Ishikawa (cell line): ENCODE measurements at regions not wholly inside any gene's neighbourhood (a gene's known extent, or its start where the extent isn't known, plus 50 kb on each side); places are given as distances from the start of the nearest gene placed in this dataset.

Experiments used
- CEBPB ChIP-seq: IDR thresholded peaks from 2 replicates; pipeline ENCODE4 v1.6.1; 2012
- CREB1 ChIP-seq: IDR thresholded peaks from 2 replicates; pipeline ENCODE4 v1.6.1; 2012; ENCODE audit warnings: low read depth
- EGR1 ChIP-seq: IDR thresholded peaks from 2 replicates; pipeline ENCODE4 v1.6.1; 2012
- EP300 ChIP-seq: IDR thresholded peaks from 2 replicates; pipeline ENCODE4 v1.6.1; 2012; ENCODE audit warnings: borderline replicate concordance
- FOXM1 ChIP-seq: IDR thresholded peaks from 2 replicates; pipeline ENCODE4 v1.6.1; 2012; ENCODE audit warnings: low read depth, borderline replicate concordance
- NFIC ChIP-seq: IDR thresholded peaks from 2 replicates; pipeline ENCODE4 v1.6.1; 2012
- RAD21 ChIP-seq: IDR thresholded peaks from 2 replicates; pipeline ENCODE4 v1.6.1; 2012; ENCODE audit warnings: low read depth
- TAF1 ChIP-seq: IDR thresholded peaks from 2 replicates; pipeline ENCODE4 v1.6.1; 2012; ENCODE audit warnings: low read depth, mild to moderate bottlenecking
- TCF12 ChIP-seq: IDR thresholded peaks from 2 replicates; pipeline ENCODE4 v1.6.1; 2012; ENCODE audit warnings: low read depth
- TEAD4 ChIP-seq: IDR thresholded peaks from 2 replicates; pipeline ENCODE4 v1.6.1; 2012
- YY1 ChIP-seq: IDR thresholded peaks from 2 replicates; pipeline ENCODE4 v1.6.1; 2012; ENCODE audit warnings: low read depth
- ZBTB7A ChIP-seq: IDR thresholded peaks from 2 replicates; pipeline ENCODE4 v1.6.1; 2012; ENCODE audit warnings: low read depth
- TF ChIP-seq, protein P1 (sequence below): IDR thresholded peaks from 2 replicates; pipeline ENCODE4 v1.6.1; 2012; ENCODE audit warnings: low read depth, mild to moderate bottlenecking
- TF ChIP-seq, protein P2 (sequence below): IDR thresholded peaks from 2 replicates; pipeline ENCODE4 v1.6.1; 2012
- TF ChIP-seq, protein P3 (sequence below): IDR thresholded peaks from 2 replicates; pipeline ENCODE4 v1.6.1; 2012

DNA sequence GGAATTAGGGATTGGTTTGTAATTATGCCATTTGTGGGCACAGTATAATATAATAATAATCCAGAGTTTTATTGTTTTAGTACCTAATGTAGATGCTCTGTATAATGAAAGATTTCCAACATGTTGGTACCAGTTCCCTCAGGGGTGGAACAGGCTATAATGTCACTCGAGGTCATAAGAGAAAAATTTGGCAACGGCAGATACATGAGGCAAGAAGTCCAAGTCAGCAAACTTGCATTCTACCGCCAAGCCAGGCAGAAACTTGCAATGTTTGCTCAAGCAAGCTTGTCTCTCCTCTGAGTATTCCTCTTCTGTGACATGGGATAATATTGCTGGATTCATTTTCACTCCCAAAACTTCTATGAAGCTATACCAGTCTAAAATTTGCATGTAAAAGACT, 520.0 kb upstream of the SALL3 start:
- TF ChIP-seq, protein P1, sequence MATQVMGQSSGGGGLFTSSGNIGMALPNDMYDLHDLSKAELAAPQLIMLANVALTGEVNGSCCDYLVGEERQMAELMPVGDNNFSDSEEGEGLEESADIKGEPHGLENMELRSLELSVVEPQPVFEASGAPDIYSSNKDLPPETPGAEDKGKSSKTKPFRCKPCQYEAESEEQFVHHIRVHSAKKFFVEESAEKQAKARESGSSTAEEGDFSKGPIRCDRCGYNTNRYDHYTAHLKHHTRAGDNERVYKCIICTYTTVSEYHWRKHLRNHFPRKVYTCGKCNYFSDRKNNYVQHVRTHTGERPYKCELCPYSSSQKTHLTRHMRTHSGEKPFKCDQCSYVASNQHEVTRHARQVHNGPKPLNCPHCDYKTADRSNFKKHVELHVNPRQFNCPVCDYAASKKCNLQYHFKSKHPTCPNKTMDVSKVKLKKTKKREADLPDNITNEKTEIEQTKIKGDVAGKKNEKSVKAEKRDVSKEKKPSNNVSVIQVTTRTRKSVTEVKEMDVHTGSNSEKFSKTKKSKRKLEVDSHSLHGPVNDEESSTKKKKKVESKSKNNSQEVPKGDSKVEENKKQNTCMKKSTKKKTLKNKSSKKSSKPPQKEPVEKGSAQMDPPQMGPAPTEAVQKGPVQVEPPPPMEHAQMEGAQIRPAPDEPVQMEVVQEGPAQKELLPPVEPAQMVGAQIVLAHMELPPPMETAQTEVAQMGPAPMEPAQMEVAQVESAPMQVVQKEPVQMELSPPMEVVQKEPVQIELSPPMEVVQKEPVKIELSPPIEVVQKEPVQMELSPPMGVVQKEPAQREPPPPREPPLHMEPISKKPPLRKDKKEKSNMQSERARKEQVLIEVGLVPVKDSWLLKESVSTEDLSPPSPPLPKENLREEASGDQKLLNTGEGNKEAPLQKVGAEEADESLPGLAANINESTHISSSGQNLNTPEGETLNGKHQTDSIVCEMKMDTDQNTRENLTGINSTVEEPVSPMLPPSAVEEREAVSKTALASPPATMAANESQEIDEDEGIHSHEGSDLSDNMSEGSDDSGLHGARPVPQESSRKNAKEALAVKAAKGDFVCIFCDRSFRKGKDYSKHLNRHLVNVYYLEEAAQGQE: no peak
- TF ChIP-seq FOXM1 (no peak), TCF12 (no peak), TEAD4 (no peak), CEBPB (no peak), ZBTB7A (no peak), EP300 (no peak), YY1 (no peak), EGR1 (no peak)
- TF ChIP-seq, protein P2, sequence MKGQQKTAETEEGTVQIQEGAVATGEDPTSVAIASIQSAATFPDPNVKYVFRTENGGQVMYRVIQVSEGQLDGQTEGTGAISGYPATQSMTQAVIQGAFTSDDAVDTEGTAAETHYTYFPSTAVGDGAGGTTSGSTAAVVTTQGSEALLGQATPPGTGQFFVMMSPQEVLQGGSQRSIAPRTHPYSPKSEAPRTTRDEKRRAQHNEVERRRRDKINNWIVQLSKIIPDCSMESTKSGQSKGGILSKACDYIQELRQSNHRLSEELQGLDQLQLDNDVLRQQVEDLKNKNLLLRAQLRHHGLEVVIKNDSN: no peak

DNA sequence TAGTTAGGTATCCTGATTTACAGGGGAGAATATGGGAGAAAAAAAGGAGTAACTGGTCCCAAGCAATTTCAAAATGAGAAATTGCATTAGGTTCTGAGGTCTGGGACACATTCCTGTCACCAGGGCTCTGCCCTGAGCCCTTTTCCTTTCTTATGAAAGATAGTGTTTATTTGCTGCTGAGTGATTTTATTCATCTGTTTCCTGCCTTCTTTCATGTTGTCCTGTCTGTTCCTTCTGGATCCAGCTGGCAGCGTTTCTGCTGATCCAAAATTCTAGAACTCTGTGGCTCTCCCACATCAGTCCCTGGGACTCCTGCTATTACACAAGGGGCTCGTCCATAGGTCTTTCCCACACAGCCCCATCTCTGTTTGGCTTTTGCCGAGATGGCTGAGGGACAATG, 519.1 kb upstream of the SALL3 start:
- no peak for TF ChIP-seq EGR1
- TF ChIP-seq CEBPB: no peak
- no peak for TF ChIP-seq TCF12
- TF ChIP-seq FOXM1: no peak
- no peak for TF ChIP-seq NFIC
- no peak for TF ChIP-seq RAD21
- TF ChIP-seq, protein P3, sequence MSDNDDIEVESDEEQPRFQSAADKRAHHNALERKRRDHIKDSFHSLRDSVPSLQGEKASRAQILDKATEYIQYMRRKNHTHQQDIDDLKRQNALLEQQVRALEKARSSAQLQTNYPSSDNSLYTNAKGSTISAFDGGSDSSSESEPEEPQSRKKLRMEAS: no peak
- TF ChIP-seq CREB1: no peak
- TF ChIP-seq, protein P1: no peak
- TF ChIP-seq TAF1: no peak
- TF ChIP-seq ZBTB7A: no peak
- TF ChIP-seq, protein P2: no peak
- no peak for TF ChIP-seq TEAD4
- no peak for TF ChIP-seq YY1
- TF ChIP-seq EP300: no peak

DNA sequence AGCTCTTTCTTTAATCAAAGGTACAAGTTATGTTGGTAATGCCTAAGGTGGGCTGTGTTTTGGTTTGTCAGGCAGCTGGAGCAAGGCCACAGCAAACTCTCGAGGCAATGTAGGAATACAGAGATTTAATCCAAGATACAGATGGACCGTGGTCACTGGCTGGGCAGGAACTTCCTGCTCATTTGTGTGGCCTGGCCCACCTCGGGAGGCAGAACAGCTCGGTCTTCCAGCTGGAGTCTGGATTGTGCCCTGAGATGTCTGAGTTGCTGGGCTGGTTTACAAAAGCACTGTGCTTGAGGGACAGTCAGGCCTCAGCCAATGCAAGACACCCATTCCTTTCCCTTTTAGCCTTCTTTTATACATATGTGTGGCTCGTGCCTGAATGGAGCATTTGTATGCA, 506.1 kb upstream of the SALL3 start:
- TF ChIP-seq TEAD4: no peak
- no peak for TF ChIP-seq FOXM1
- TF ChIP-seq EGR1: no peak
- no peak for TF ChIP-seq YY1
- TF ChIP-seq, protein P3: no peak
- no peak for TF ChIP-seq TCF12
- TF ChIP-seq ZBTB7A: no peak
- TF ChIP-seq EP300: no peak
- TF ChIP-seq, protein P1: no peak
- no peak for TF ChIP-seq CEBPB
- TF ChIP-seq RAD21: no peak
- no peak for TF ChIP-seq NFIC
- no peak for TF ChIP-seq TAF1
- no peak for TF ChIP-seq CREB1
- TF ChIP-seq, protein P2: no peak

DNA sequence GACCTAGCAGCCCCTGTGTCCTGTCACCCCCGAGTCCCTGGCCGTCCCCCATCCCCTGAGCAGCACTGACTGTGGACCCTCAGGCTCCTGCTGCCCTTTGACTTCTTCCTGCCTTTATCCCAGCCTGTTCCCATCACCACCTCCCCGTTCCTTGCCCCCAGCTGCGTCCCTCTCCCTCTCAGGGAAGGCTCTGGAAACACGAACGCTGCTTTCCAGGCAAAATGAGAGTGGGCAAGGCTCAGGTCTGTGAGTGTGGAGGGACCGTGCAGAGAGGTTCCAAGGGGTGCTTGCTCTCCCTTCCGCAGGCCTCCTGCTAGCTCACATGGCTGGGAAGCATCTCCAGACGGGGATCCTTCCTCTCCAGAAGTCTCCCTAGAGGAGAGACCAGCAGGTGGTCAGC, 501.8 kb upstream of the SALL3 start:
- TF ChIP-seq, protein P1: no peak
- TF ChIP-seq TAF1 (no peak), EGR1 (no peak), EP300 (no peak), CREB1 (no peak), RAD21 (no peak), FOXM1 (no peak), CEBPB (no peak)
- TF ChIP-seq, protein P2: no peak
- TF ChIP-seq, protein P3: no peak
